A549 (cell line): ENCODE measurements at regions not wholly inside any gene's neighbourhood (a gene's known extent, or its start where the extent isn't known, plus 50 kb on each side); places are given as distances from the start of the nearest gene placed in this dataset.

Source experiments
- CEBPB ChIP-seq, 2 experiments: fragments of >200 bp in 1 of 2; sonication (Bioruptor Twin) in 1 of 2; formaldehyde crosslinking in 1 of 2; IDR thresholded peaks; 2 replicates each; pipeline ENCODE4 v1.6.1; 2012 to 2016
- CHD2 ChIP-seq: fragments of 150-350 bp; IDR thresholded peaks from 2 replicates; pipeline ENCODE4 v1.6.1; 2014; ENCODE audit warnings: low read length; ENCODE audit not compliant: partially characterized antibody
- HDAC2 ChIP-seq: fragments of 200-600 bp; sonication (generic); IDR thresholded peaks from 2 replicates; pipeline ENCODE4 v1.6.1; 2016
- MYC ChIP-seq: IDR thresholded peaks from 2 replicates; pipeline ENCODE4 v1.6.1; 2012; ENCODE audit warnings: mild to moderate bottlenecking, inconsistent platforms, low read length, improper control_type of control experiment, borderline replicate concordance
- PHF8 ChIP-seq: fragments of 200-600 bp; sonication (generic); IDR thresholded peaks from 2 replicates; pipeline ENCODE4 v1.6.1; 2016; ENCODE audit warnings: low read depth, mild to moderate bottlenecking, antibody characterized with exemption, moderate library complexity, borderline replicate concordance
- POLR2A ChIP-seq: IDR thresholded peaks from 2 replicates; pipeline ENCODE4 v1.6.1; 2012; ENCODE audit warnings: mild to moderate bottlenecking, low read length
- SREBF2 ChIP-seq: fragments of 450-650 bp; IDR thresholded peaks from 2 replicates; pipeline ENCODE4 v1.6.1; 2014; ENCODE audit warnings: mild to moderate bottlenecking, moderate library complexity
- TF ChIP-seq, protein P1 (sequence below): fragments of 450-650 bp; IDR thresholded peaks from 2 replicates; pipeline ENCODE4 v1.6.1; 2014; ENCODE audit warnings: antibody characterized with exemption
- TF ChIP-seq, protein P2 (sequence below): fragments of >200 bp; sonication (Bioruptor Twin); formaldehyde crosslinking; IDR thresholded peaks from 3 replicates; pipeline ENCODE4 v1.5.1; 2016
- TF ChIP-seq, protein P3 (sequence below): fragments of 250-450 bp; sonication (Bioruptor Pico); IDR thresholded peaks from 2 replicates; pipeline ENCODE4 v1.5.0; 2021; ENCODE audit warnings: mild to moderate bottlenecking, moderate library complexity, borderline replicate concordance

DNA sequence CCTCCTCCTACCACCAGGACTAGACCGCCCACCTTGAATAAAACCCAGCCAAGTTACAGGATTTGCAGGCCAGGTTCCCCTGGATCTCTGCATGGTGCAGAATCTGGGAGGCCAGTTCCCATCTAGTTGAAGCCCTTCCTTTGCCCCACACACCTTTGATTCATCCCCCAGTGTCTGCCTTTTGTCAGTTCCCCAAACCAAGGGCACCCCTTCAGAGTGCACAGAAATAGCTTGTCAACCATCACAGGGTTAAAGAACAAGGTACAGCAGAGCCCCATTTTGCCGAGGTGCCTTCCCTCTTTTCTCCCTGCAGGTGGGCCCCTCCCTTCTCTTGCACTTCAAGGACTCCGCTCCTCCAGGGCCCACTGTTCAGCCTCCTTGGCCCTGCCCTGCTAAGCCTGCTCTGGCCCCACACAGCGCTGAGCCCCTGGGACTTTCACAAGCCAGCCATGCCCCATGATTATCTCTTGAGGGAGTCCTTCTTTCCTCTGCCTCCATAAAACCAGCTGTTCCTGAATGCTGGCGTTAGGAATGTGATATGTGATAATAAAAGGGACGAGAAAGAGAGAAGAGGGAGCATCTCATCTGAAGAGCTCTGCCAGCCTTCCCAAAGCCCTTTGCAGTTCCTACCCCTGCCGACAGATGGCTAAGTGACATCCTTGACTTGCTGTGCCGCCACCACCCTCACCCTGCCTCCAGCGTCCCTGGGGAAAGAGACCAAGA is 280.3 kb downstream of the CDC5L start:
- TF ChIP-seq, protein P1, sequence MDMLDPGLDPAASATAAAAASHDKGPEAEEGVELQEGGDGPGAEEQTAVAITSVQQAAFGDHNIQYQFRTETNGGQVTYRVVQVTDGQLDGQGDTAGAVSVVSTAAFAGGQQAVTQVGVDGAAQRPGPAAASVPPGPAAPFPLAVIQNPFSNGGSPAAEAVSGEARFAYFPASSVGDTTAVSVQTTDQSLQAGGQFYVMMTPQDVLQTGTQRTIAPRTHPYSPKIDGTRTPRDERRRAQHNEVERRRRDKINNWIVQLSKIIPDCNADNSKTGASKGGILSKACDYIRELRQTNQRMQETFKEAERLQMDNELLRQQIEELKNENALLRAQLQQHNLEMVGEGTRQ: no peak
- TF ChIP-seq POLR2A: no peak
- no peak for TF ChIP-seq HDAC2
- TF ChIP-seq, protein P2, sequence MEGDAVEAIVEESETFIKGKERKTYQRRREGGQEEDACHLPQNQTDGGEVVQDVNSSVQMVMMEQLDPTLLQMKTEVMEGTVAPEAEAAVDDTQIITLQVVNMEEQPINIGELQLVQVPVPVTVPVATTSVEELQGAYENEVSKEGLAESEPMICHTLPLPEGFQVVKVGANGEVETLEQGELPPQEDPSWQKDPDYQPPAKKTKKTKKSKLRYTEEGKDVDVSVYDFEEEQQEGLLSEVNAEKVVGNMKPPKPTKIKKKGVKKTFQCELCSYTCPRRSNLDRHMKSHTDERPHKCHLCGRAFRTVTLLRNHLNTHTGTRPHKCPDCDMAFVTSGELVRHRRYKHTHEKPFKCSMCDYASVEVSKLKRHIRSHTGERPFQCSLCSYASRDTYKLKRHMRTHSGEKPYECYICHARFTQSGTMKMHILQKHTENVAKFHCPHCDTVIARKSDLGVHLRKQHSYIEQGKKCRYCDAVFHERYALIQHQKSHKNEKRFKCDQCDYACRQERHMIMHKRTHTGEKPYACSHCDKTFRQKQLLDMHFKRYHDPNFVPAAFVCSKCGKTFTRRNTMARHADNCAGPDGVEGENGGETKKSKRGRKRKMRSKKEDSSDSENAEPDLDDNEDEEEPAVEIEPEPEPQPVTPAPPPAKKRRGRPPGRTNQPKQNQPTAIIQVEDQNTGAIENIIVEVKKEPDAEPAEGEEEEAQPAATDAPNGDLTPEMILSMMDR: peak; percentile 31; the same call in 2 of the 3 replicates
- no peak for TF ChIP-seq MYC
- no peak for TF ChIP-seq CHD2
- TF ChIP-seq CEBPB (IDR thresholded peaks at IDR 0.05): no peak
- TF ChIP-seq SREBF2: no peak
- TF ChIP-seq, protein P3, sequence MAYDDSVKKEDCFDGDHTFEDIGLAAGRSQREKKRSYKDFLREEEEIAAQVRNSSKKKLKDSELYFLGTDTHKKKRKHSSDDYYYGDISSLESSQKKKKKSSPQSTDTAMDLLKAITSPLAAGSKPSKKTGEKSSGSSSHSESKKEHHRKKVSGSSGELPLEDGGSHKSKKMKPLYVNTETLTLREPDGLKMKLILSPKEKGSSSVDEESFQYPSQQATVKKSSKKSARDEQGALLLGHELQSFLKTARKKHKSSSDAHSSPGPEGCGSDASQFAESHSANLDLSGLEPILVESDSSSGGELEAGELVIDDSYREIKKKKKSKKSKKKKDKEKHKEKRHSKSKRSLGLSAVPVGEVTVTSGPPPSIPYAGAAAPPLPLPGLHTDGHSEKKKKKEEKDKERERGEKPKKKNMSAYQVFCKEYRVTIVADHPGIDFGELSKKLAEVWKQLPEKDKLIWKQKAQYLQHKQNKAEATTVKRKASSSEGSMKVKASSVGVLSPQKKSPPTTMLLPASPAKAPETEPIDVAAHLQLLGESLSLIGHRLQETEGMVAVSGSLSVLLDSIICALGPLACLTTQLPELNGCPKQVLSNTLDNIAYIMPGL (CRISPR knock-in tag): no peak
- no peak for TF ChIP-seq PHF8
